SHP77 treated with DMSO at 0.1 percent for 48 hours (cell line): ENCODE measurements at regions not wholly inside any gene's neighbourhood (a gene's known extent, or its start where the extent isn't known, plus 50 kb on each side); places are given as distances from the start of the nearest gene placed in this dataset.

ENCODE experiments used
- DNase-seq: peaks from one replicate; lab custom pipeline; 2025; lab: John Stamatoyannopoulos, UW

GRCh38 chr7:155216475-155217272 lies 81.0 kb upstream of the INSIG1 start:
- no peak for DNase-seq

- DNase-seq: no peak
Observed at GRCh38 chr7:155217634-155218033, 80.0 kb upstream of the INSIG1 start.

GRCh38 chr7:155218276-155219153 lies 79.2 kb upstream of the INSIG1 start:
- no peak for DNase-seq

- DNase-seq: no peak
Observed at GRCh38 chr7:155219154-155219531, 78.5 kb upstream of the INSIG1 start.

- DNase-seq: no peak
Observed at GRCh38 chr7:155219947-155220769, 77.5 kb upstream of the INSIG1 start.

- DNase-seq: no peak
Observed at GRCh38 chr7:155220903-155221302, 76.8 kb upstream of the INSIG1 start.

- no peak for DNase-seq
Observed at GRCh38 chr7:155221547-155221946, 76.1 kb upstream of the INSIG1 start.

GRCh38 chr7:155222061-155222460 lies 75.6 kb upstream of the INSIG1 start:
- DNase-seq: no peak

GRCh38 chr7:155222573-155222972 lies 75.1 kb upstream of the INSIG1 start:
- no peak for DNase-seq

GRCh38 chr7:155223021-155223420 lies 74.7 kb upstream of the INSIG1 start:
- DNase-seq: no peak

GRCh38 chr7:155223503-155223902 lies 74.2 kb upstream of the INSIG1 start:
- DNase-seq: no peak

- DNase-seq: no peak
Observed at GRCh38 chr7:155224116-155224811, 73.4 kb upstream of the INSIG1 start.

- no peak for DNase-seq
Observed at GRCh38 chr7:155225095-155225494, 72.6 kb upstream of the INSIG1 start.

GRCh38 chr7:155225516-155225915 lies 72.2 kb upstream of the INSIG1 start:
- no peak for DNase-seq

GRCh38 chr7:155226261-155227003 lies 71.2 kb upstream of the INSIG1 start:
- no peak for DNase-seq

- DNase-seq: no peak
Observed at GRCh38 chr7:155227004-155227787, 70.5 kb upstream of the INSIG1 start.

- no peak for DNase-seq
Observed at GRCh38 chr7:155227788-155228458, 69.8 kb upstream of the INSIG1 start.

GRCh38 chr7:155228459-155228845 lies 69.2 kb upstream of the INSIG1 start:
- DNase-seq: no peak

- no peak for DNase-seq
Observed at GRCh38 chr7:155228894-155229293, 68.8 kb upstream of the INSIG1 start.
